CD4-positive, alpha-beta memory T cell (primary cell): ENCODE measurements at regions not wholly inside any gene's neighbourhood (a gene's known extent, or its start where the extent isn't known, plus 50 kb on each side); places are given as distances from the start of the nearest gene placed in this dataset.
"Not testable (repeated sequence)": the region's sequence is repeated elsewhere in the genome, so short reads cannot be mapped to it uniquely, and the experiment has no call there.

Source experiments
- CTCF ChIA-PET: fragments of 350-600 bp; sonication (Branson Sonifier 250); formaldehyde crosslinking; loops from one replicate; lab custom pipeline; 2021; ENCODE audit warnings: inconsistent platforms; ENCODE audit not compliant: partially characterized antibody; lab: Charles Lee
- POLR2A ChIA-PET: fragments of 350-600 bp; sonication (Branson Sonifier 250); formaldehyde crosslinking; loops from one replicate; lab custom pipeline; 2021; ENCODE audit not compliant: partially characterized antibody; lab: Charles Lee
- DNase-seq, 5 donors: peaks; one replicate each; pipeline versions ENCODE4 v3.0.0 to v3.0.0-alpha.2; 2020 to 2022; ENCODE audit warnings: mixed read lengths in 1 of 5
- H3K27ac ChIP-seq: one replicate; pipeline ENCODE4 v1.7.0; 2013; ENCODE audit warnings: low read depth, low read length
- H3K27me3 ChIP-seq: 2 replicates; pipeline ENCODE4 v1.7.0; 2013; ENCODE audit warnings: mild to moderate bottlenecking, low read length, moderate library complexity; ENCODE audit not compliant: insufficient read depth
- H3K36me3 ChIP-seq: 2 replicates; pipeline ENCODE4 v1.7.0; 2013; ENCODE audit warnings: mild to moderate bottlenecking, low read length, moderate library complexity; ENCODE audit not compliant: insufficient read depth
- H3K4me1 ChIP-seq: 2 replicates; pipeline ENCODE4 v1.7.0; 2013; ENCODE audit warnings: mild to moderate bottlenecking, low read length, moderate library complexity; ENCODE audit not compliant: insufficient read depth
- H3K4me3 ChIP-seq, 2 donors: one replicate each; pipeline ENCODE4 v1.7.0; 2013; ENCODE audit warnings: low read length in 2 of 2, mild to moderate bottlenecking in 1 of 2
- H3K9me3 ChIP-seq, 2 donors: one replicate each; pipeline ENCODE4 v1.7.0; 2013; ENCODE audit warnings: low read length in 2 of 2, control low read depth in 1 of 2; ENCODE audit not compliant: control insufficient read depth in 1 of 2
- H3K27ac Mint-ChIP-seq, 7 donors: one replicate each; pipeline ENCODE4 v1.8.0; 2020 to 2021; ENCODE audit warnings: mixed read lengths in 7 of 7, mild to moderate bottlenecking in 6 of 7, inconsistent platforms in 3 of 7, moderate library complexity in 3 of 7
- H3K27me3 Mint-ChIP-seq, 2 donors: one replicate each; pipeline ENCODE4 v1.8.0; 2020 to 2021; ENCODE audit warnings: mixed read lengths in 2 of 2
- H3K36me3 Mint-ChIP-seq, 2 donors: one replicate each; pipeline ENCODE4 v1.8.0; 2020 to 2021; ENCODE audit warnings: mixed read lengths in 2 of 2, inconsistent platforms in 1 of 2, mild to moderate bottlenecking in 1 of 2
- H3K4me1 Mint-ChIP-seq, 4 donors: one replicate each; pipeline ENCODE4 v1.8.0; 2020 to 2021; ENCODE audit warnings: mixed read lengths in 4 of 4, mild to moderate bottlenecking in 1 of 4
- H3K4me3 Mint-ChIP-seq, 8 donors: one replicate each; pipeline ENCODE4 v1.8.0; 2020 to 2021; ENCODE audit warnings: mixed read lengths in 8 of 8, mild to moderate bottlenecking in 7 of 8, moderate library complexity in 6 of 8, inconsistent platforms in 3 of 8
- H3K9me3 Mint-ChIP-seq, 8 donors: one replicate each; pipeline ENCODE4 v1.8.0; 2020 to 2021; ENCODE audit warnings: mixed read lengths in 8 of 8, mild to moderate bottlenecking in 5 of 8, inconsistent platforms in 3 of 8, moderate library complexity in 1 of 8
- intact Hi-C: fragments of 100-400 bp; cut with micrococcal nuclease; formaldehyde crosslinking; loops from one replicate; pipeline ENCODE4 v1.15.1; 2023

- H3K4me1 Mint-ChIP-seq, H3K27ac Mint-ChIP-seq, H3K9me3 ChIP-seq, H3K4me3 Mint-ChIP-seq, intact Hi-C loops, H3K27ac ChIP-seq, H3K4me3 ChIP-seq, H3K4me1 ChIP-seq, H3K27me3 ChIP-seq, CTCF ChIA-PET, H3K36me3 Mint-ChIP-seq, H3K36me3 ChIP-seq, H3K27me3 Mint-ChIP-seq, DNase-seq, POLR2A ChIA-PET: not testable (repeated sequence)
- peaks cover 0 to 26% (median 6%) of the 10 kb centered on the region in 8 donors for H3K9me3 Mint-ChIP-seq
Observed at GRCh38 chr7:63564882-63565281, 433.8 kb upstream of the ZNF722 start.

DNA sequence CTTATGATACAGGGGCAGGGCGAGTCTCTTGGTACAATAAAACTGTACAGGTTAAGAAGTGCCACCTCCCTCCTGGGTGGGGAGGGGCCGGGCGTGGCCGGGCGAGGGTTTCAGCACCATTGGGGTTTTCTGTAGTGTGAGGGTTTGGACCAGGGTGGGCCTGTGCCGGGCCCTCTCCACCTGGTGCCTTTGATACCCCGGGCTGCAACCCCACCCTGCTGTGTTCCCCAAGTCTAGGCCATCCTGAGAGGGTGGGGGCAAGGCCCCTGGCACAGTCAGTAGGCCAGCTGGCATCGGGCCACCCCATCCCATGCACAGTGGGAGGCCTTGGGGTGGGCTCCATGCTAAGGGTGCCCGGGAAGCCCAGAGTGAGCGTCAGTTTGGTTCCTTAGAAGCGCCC, 431.8 kb upstream of the ZNF722 start:
- CTCF ChIA-PET, H3K27ac Mint-ChIP-seq, H3K9me3 ChIP-seq, H3K4me3 Mint-ChIP-seq, H3K4me1 ChIP-seq, intact Hi-C loops, H3K4me3 ChIP-seq, POLR2A ChIA-PET, H3K36me3 Mint-ChIP-seq, H3K4me1 Mint-ChIP-seq, H3K27me3 ChIP-seq, H3K27ac ChIP-seq, DNase-seq, H3K27me3 Mint-ChIP-seq, H3K36me3 ChIP-seq: not testable (repeated sequence)
- peaks cover 0 to 31% (median 9%) of the 10 kb centered on the region in 8 donors for H3K9me3 Mint-ChIP-seq

DNA sequence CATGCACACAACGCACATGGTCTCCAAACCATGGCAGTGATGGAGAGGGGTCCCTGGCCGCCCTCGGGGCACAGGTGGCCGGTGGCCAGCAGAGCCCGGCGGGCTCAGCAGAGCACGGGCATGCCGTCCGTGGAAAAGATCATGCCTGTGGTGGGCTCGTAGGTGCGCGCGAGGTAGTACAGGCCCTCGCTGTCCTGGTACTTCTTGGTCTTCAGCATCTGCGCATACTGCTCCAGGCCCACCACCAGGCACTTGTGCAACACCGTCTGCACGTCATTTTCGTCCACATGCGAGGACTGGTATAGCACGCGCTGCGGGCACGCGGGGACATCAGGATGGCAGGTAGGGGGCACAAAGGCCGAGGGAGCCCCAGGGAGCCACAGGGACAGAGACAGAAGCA, 431.0 kb upstream of the ZNF722 start:
- H3K36me3 Mint-ChIP-seq, H3K4me3 ChIP-seq, CTCF ChIA-PET, H3K27me3 Mint-ChIP-seq, H3K9me3 ChIP-seq, H3K4me1 ChIP-seq, H3K27ac Mint-ChIP-seq, POLR2A ChIA-PET, DNase-seq, H3K27me3 ChIP-seq, H3K27ac ChIP-seq, H3K4me3 Mint-ChIP-seq, H3K36me3 ChIP-seq, intact Hi-C loops, H3K4me1 Mint-ChIP-seq: not testable (repeated sequence)
- peaks cover 0 to 31% (median 9%) of the 10 kb centered on the region in 8 donors for H3K9me3 Mint-ChIP-seq

GRCh38 chr7:63568571-63569313, 429.9 kb upstream of the ZNF722 start:
- POLR2A ChIA-PET, CTCF ChIA-PET, H3K4me1 Mint-ChIP-seq, H3K27me3 ChIP-seq, H3K4me3 Mint-ChIP-seq, H3K9me3 ChIP-seq, intact Hi-C loops, H3K27me3 Mint-ChIP-seq, H3K4me3 ChIP-seq, H3K36me3 Mint-ChIP-seq, H3K36me3 ChIP-seq, H3K27ac Mint-ChIP-seq, H3K4me1 ChIP-seq, H3K27ac ChIP-seq, DNase-seq: not testable (repeated sequence)
- H3K9me3 Mint-ChIP-seq: peaks cover 0 to 28% (median 9%) of the 10 kb centered on the region in 8 donors

DNA sequence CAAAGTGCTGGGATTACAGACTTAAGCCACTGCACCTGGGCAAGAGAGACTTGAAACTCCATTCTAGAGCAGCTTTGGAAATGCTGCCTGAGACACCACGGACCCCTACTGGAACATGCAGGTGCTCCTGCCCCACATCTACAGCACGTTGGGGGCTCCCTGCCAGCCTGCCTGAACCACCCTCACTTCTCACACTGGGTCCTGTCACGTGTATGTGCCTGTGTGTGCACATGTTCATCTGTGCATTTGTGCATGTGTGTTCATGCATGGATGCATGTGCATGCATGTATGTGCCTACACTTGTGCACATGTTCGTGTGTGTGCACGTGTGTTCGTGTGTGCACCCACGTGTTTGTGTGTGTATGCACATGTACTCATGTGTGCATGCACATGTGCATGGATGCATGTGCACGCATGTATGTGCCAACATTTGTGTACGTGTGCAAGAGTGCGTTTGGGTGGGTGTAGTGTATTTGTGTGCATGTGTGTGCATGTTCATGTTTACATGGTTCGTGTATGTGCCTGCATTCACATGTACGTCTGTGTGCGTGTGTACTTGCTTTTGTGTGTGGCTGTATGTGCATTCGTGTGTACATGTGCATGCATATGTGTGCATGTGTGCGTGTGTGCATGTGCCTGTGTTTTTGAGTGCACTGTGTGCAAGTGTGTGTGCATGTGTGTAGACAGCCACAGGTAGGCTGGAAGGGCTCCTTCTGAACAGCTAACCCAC, 428.1 kb upstream of the ZNF722 start:
- H3K36me3 Mint-ChIP-seq, H3K9me3 ChIP-seq, CTCF ChIA-PET, H3K27ac Mint-ChIP-seq, H3K27me3 Mint-ChIP-seq, H3K36me3 ChIP-seq, H3K4me3 ChIP-seq, DNase-seq, H3K4me1 ChIP-seq, intact Hi-C loops, H3K4me3 Mint-ChIP-seq, H3K27me3 ChIP-seq, POLR2A ChIA-PET, H3K4me1 Mint-ChIP-seq, H3K27ac ChIP-seq: not testable (repeated sequence)
- H3K9me3 Mint-ChIP-seq: peaks cover 0 to 34% (median 9%) of the 10 kb centered on the region in 8 donors

GRCh38 chr7:63572196-63572595, 426.5 kb upstream of the ZNF722 start:
- H3K36me3 Mint-ChIP-seq, H3K4me1 Mint-ChIP-seq, H3K9me3 ChIP-seq, CTCF ChIA-PET, H3K27ac Mint-ChIP-seq, DNase-seq, H3K27me3 ChIP-seq, H3K27me3 Mint-ChIP-seq, H3K4me1 ChIP-seq, POLR2A ChIA-PET, H3K4me3 Mint-ChIP-seq, H3K27ac ChIP-seq, H3K36me3 ChIP-seq, H3K4me3 ChIP-seq, intact Hi-C loops: not testable (repeated sequence)
- H3K9me3 Mint-ChIP-seq: peaks cover 0 to 39% (median 12%) of the 10 kb centered on the region in 8 donors

DNA sequence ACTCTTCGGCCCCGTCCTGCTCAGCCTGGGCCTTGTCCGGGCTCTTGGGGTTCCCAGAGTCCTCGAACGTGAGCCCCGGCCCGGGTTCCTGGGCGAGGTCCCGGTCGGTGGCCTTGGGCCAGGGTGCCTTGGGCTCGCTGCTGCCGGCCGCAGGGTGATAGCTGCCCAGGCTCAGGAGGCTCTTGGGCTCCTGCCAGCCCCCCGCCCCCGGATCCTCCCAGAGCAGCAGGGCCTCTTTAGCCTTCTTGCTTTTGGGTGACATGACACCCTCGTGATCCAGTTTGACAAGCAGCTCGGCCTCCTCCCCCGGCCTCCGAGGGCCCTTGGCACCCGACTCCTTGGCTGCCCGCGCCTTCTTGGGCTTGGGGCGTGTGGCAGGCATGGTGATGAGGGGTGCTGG, 425.7 kb upstream of the ZNF722 start:
- H3K27me3 Mint-ChIP-seq, H3K4me3 ChIP-seq, DNase-seq, intact Hi-C loops, H3K36me3 Mint-ChIP-seq, H3K27ac ChIP-seq, POLR2A ChIA-PET, H3K4me1 Mint-ChIP-seq, H3K36me3 ChIP-seq, H3K9me3 ChIP-seq, H3K4me1 ChIP-seq, CTCF ChIA-PET, H3K27me3 ChIP-seq, H3K4me3 Mint-ChIP-seq, H3K27ac Mint-ChIP-seq: not testable (repeated sequence)
- peaks cover 0 to 38% (median 13%) of the 10 kb centered on the region in 8 donors for H3K9me3 Mint-ChIP-seq
